A673 (cell line): ENCODE measurements at regions not wholly inside any gene's neighbourhood (a gene's known extent, or its start where the extent isn't known, plus 50 kb on each side); places are given as distances from the start of the nearest gene placed in this dataset.

ENCODE experiments used
- EZH2 ChIP-seq: fragments of 200-600 bp; sonication (generic); IDR thresholded peaks from 2 replicates; pipeline ENCODE4 v1.6.1; 2017; ENCODE audit warnings: borderline replicate concordance, low read depth, mild to moderate bottlenecking, mixed read lengths, antibody characterized with exemption, low read length; ENCODE audit not compliant: poor library complexity, severe bottlenecking
- TF ChIP-seq, protein P1 (sequence below): fragments of 300-800, 200-600 bp; sonication (generic); conservative IDR thresholded peaks from 2 replicates; pipeline ENCODE4 v1.5.1; 2017; ENCODE audit warnings: low read depth, mild to moderate bottlenecking, antibody characterized with exemption, low read length, moderate library complexity, mixed read lengths

DNA sequence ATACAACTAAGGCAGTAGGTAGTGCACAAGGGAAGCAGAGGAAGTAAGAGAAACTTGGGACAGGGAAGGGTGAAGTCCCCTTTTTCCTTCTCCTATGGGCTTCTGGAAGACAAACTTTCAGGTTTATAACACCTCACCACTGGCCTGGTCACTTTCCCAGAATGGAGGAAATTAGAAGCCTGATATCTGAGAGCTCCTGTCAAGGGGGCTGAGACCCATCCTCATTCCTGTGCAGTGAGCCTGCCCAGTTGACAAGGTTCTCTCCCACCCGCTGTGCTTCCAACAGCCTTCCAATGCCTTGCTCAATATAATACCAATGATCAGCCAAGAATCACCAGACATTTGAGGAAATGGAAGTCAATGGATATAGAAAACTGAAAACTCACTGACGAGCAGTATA is 100.4 kb upstream of the YPEL5 start:
- TF ChIP-seq, protein P1, sequence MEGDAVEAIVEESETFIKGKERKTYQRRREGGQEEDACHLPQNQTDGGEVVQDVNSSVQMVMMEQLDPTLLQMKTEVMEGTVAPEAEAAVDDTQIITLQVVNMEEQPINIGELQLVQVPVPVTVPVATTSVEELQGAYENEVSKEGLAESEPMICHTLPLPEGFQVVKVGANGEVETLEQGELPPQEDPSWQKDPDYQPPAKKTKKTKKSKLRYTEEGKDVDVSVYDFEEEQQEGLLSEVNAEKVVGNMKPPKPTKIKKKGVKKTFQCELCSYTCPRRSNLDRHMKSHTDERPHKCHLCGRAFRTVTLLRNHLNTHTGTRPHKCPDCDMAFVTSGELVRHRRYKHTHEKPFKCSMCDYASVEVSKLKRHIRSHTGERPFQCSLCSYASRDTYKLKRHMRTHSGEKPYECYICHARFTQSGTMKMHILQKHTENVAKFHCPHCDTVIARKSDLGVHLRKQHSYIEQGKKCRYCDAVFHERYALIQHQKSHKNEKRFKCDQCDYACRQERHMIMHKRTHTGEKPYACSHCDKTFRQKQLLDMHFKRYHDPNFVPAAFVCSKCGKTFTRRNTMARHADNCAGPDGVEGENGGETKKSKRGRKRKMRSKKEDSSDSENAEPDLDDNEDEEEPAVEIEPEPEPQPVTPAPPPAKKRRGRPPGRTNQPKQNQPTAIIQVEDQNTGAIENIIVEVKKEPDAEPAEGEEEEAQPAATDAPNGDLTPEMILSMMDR: no peak
- no peak for TF ChIP-seq EZH2
